GM23248 (cell line): ENCODE measurements at regions not wholly inside any gene's neighbourhood (a gene's known extent, or its start where the extent isn't known, plus 50 kb on each side); places are given as distances from the start of the nearest gene placed in this dataset.
A peak's percentile ranks its signal among the peaks of the same experiment; 100 is the strongest.

Source experiments
- DNase-seq: peaks from one replicate; pipeline ENCODE4 v3.0.0-alpha.2; 2015
- H2AFZ ChIP-seq: fragments of 200-600 bp; sonication (generic); 2 replicates; pipeline ENCODE4 v1.6.1; 2016; ENCODE audit warnings: antibody characterized with exemption
- H3F3A ChIP-seq: fragments of 200-600 bp; sonication (generic); 2 replicates; pipeline ENCODE4 v1.6.1; 2016; ENCODE audit warnings: mild to moderate bottlenecking, antibody characterized with exemption, mixed run types; ENCODE audit not compliant: insufficient read depth
- H3K27ac ChIP-seq: fragments of 200-600 bp; sonication (generic); 2 replicates; pipeline ENCODE4 v1.5.1; 2016; ENCODE audit warnings: mild to moderate bottlenecking
- H3K27me3 ChIP-seq: fragments of 200-600 bp; sonication (generic); replicated peaks from 2 replicates; pipeline ENCODE4 v1.6.1; 2016; ENCODE audit warnings: mild to moderate bottlenecking; ENCODE audit not compliant: insufficient read depth
- H3K36me3 ChIP-seq: fragments of 200-600 bp; sonication (generic); 2 replicates; pipeline ENCODE4 v1.6.1; 2016; ENCODE audit warnings: low read depth, mild to moderate bottlenecking
- H3K4me1 ChIP-seq: fragments of 200-600 bp; sonication (generic); 2 replicates; pipeline ENCODE4 v1.6.1; 2016; ENCODE audit warnings: mild to moderate bottlenecking; ENCODE audit not compliant: insufficient read depth
- H3K4me2 ChIP-seq: fragments of 200-600 bp; sonication (generic); one replicate; pipeline ENCODE4 v1.6.1; 2016; ENCODE audit warnings: mild to moderate bottlenecking; ENCODE audit not compliant: unreplicated experiment
- H3K4me3 ChIP-seq: fragments of 200-600 bp; sonication (generic); 2 replicates; pipeline ENCODE4 v1.5.1; 2016; ENCODE audit warnings: mild to moderate bottlenecking
- H3K79me2 ChIP-seq: fragments of 200-600 bp; sonication (generic); 2 replicates; pipeline ENCODE4 v1.6.1; 2016; ENCODE audit warnings: mild to moderate bottlenecking; ENCODE audit not compliant: insufficient read depth
- H3K9ac ChIP-seq: fragments of 200-600 bp; sonication (generic); 2 replicates; pipeline ENCODE4 v1.6.1; 2016; ENCODE audit warnings: mild to moderate bottlenecking
- H3K9me2 ChIP-seq: fragments of 200-600 bp; sonication (generic); 2 replicates; pipeline ENCODE4 v1.6.1; 2016; ENCODE audit warnings: mixed run types, mild to moderate bottlenecking, moderate library complexity; ENCODE audit not compliant: insufficient read depth
- H3K9me3 ChIP-seq: fragments of 200-600 bp; sonication (generic); one replicate; pipeline ENCODE4 v1.6.1; 2017; ENCODE audit warnings: low read depth
- H4K20me1 ChIP-seq: fragments of 200-600 bp; sonication (generic); 2 replicates; pipeline ENCODE4 v1.6.0; 2016; ENCODE audit not compliant: insufficient read depth
- EZH2 ChIP-seq: fragments of 200-600 bp; sonication (generic); IDR thresholded peaks from 2 replicates; pipeline ENCODE4 v1.6.1; 2018; ENCODE audit warnings: antibody characterized with exemption, mild to moderate bottlenecking; ENCODE audit not compliant: insufficient read depth, poor library complexity, severe bottlenecking
- EZH2phosphoT487 ChIP-seq: fragments of 200-600 bp; sonication (generic); IDR thresholded peaks from 2 replicates; pipeline ENCODE4 v1.6.1; 2018; ENCODE audit warnings: antibody characterized with exemption, moderate library complexity, mild to moderate bottlenecking, low read depth; ENCODE audit not compliant: insufficient read depth
- WGBS, 2 experiments: methylation state at CpG; one replicate each; pipeline ENCODE4 v1.1.6; 2015 to 2017; ENCODE audit warnings: low lambda C conversion rate in 2 of 2, low coverage in 1 of 2; ENCODE audit errors: missing lambda C conversion rate in 2 of 2; 5-methylcytosine and 5-hydroxymethylcytosine counted together
- in situ Hi-C: fragments of 300-500 bp; cut with MboI; formaldehyde crosslinking; loops from 2 replicates; pipeline ENCODE4 v1.15.0; 2020

DNA sequence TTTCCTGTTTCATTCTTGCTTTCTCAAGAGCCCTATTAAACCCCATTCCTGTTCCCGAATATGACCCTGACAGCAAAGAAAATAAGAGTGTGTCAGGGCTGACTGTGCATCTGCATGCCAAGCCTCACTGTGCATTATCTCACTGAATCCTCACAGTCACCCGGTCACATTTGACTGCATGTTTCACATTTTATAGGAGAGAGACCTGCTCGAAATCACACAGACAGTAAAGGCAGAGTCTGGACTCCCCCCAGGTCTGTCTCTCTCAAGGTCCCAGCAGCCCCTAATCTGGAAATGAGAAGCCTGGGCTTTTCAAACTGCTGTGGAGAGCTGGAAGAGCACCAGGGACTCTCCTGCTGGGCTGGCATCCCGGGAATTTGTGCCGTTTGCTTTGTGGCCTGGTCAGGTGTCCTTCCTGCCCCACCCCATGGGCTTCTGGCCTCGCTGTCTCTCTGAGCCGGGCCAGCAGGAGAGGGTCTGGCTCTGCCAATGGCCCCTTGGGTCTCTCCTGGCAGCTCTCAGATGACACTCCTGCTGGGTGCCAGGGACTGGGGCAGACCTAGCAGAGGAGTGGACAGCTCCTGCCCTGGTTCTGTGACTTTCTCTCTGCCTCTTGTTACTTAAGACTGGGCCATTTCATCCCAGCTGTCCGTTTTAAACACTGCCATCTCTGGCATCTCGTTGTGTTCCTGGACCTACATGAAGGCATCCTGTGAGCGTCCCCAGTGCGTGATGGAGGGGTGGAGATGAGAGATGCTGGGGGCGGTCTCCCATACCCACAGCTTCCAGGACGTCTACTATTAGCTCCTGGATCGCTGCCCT is 173.6 kb downstream of the ARHGAP12 start:
- Histone ChIP-seq H3K36me3 (no peaks in the 10 kb centered on the region), H2AFZ (peak overlapping the region; percentile 23; the same call in 1 of the 2 replicates), H3K4me3 (peak overlapping the region; percentile 8; the same call in 1 of the 2 replicates), H4K20me1 (no peaks in the 10 kb centered on the region), H3K9me3 (no peaks in the 10 kb centered on the region), H3K79me2 (no peaks in the 10 kb centered on the region), H3K4me1 (peaks cover 48% of the 10 kb centered on the region), H3K9ac (peak overlapping the region; percentile 30), H3K27me3 (no peaks in the 10 kb centered on the region), H3K9me2 (no peaks in the 10 kb centered on the region), H3F3A (peaks cover 57% of the 10 kb centered on the region), H3K27ac (peak overlapping the region; percentile 70), H3K4me2 (peak overlapping the region; percentile 28)
- in situ Hi-C loops, result no loop called here
- 17 to 18% methylated on average over 14 of the region's 14 CpGs for WGBS, 2 experiments
- peak; percentile 83 for DNase-seq
- TF ChIP-seq EZH2phosphoT487, result no peak
- no peak for TF ChIP-seq EZH2

DNA sequence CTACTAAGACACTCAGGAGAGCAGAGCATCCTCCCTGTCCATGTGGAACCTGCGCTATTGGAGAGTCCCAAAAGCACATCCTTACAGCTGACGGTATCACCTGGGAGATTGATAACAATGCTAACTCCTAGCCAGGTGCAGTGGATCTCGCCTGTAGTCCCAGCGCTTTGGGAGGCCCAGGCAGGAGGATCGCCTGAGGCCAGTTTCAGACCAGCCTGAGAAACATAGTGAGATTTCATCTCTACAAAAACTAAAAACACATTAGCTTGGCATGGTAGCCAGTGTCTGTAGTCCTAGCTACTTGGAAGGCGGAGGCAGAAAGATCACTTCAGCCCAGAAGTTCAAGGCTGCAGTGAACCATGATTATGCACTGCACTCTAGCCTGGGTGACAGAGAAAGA is 174.9 kb downstream of the ARHGAP12 start:
- H3K4me1 ChIP-seq, result peaks cover 56% of the 10 kb centered on the region
- 99 to 100% methylated on average over 6 of the region's 6 CpGs for whole genome bisulfite sequencing, 2 experiments
- no peaks in the 10 kb centered on the region for H3K9me3 ChIP-seq
- TF ChIP-seq EZH2 (no peak), EZH2phosphoT487 (no peak)
- no peak overlapping the region for H3K4me2 ChIP-seq
- no peak overlapping the region for H3K27ac ChIP-seq
- in situ Hi-C loops, result no loop called here
- H3K36me3 ChIP-seq, result no peaks in the 10 kb centered on the region
- H4K20me1 ChIP-seq, result no peaks in the 10 kb centered on the region
- no peak overlapping the region for H3K9ac ChIP-seq
- no peak for DNase-seq
- H3K9me2 ChIP-seq, result no peaks in the 10 kb centered on the region
- no peak overlapping the region for H3K4me3 ChIP-seq
- peaks cover 62% of the 10 kb centered on the region for H3F3A ChIP-seq
- H2AFZ ChIP-seq, result no peak overlapping the region
- no peaks in the 10 kb centered on the region for H3K27me3 ChIP-seq
- H3K79me2 ChIP-seq, result no peaks in the 10 kb centered on the region

- Histone ChIP-seq H3F3A (peaks cover 49% of the 10 kb centered on the region), H3K27me3 (no peaks in the 10 kb centered on the region), H3K4me2 (no peak overlapping the region), H3K9me3 (no peaks in the 10 kb centered on the region), H3K4me1 (peaks cover 42% of the 10 kb centered on the region), H3K27ac (no peak overlapping the region), H3K9me2 (no peaks in the 10 kb centered on the region), H4K20me1 (no peaks in the 10 kb centered on the region), H2AFZ (no peak overlapping the region), H3K79me2 (no peaks in the 10 kb centered on the region), H3K4me3 (no peak overlapping the region), H3K9ac (no peak overlapping the region), H3K36me3 (no peaks in the 10 kb centered on the region)
- no peak for DNase-seq
- WGBS, 2 experiments, result 93 to 100% methylated on average over 1 of the region's 1 CpG
- in situ Hi-C loops, result no loop called here
- TF ChIP-seq EZH2, result no peak
- no peak for TF ChIP-seq EZH2phosphoT487
Observed at GRCh38 chr10:31752170-31752569, 176.5 kb downstream of the ARHGAP12 start.

DNA sequence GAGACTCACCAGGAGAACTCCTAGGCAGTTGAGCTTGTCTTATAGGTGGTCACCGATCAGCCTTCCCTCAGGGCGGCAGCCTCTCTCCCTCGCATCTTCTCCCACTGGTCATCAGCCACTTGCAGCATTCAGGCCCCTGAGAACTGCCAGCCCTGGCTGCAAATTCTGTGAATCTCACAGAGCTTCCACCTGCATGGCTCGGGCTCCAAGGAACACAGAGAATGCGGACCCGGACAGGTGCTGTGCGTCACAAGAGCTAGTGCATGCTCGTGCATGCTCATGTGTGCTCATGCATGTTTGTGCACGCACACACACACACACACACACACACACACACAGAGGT is 176.9 kb downstream of the ARHGAP12 start:
- no peaks in the 10 kb centered on the region for H4K20me1 ChIP-seq
- H3F3A ChIP-seq, result peaks cover 44% of the 10 kb centered on the region
- no peak for DNase-seq
- no peaks in the 10 kb centered on the region for H3K9me2 ChIP-seq
- H3K4me2 ChIP-seq, result no peak overlapping the region
- peaks cover 42% of the 10 kb centered on the region for H3K4me1 ChIP-seq
- no peaks in the 10 kb centered on the region for H3K36me3 ChIP-seq
- no peaks in the 10 kb centered on the region for H3K27me3 ChIP-seq
- no peaks in the 10 kb centered on the region for H3K79me2 ChIP-seq
- in situ Hi-C loops, result no loop called here
- no peaks in the 10 kb centered on the region for H3K9me3 ChIP-seq
- no peak overlapping the region for H3K27ac ChIP-seq
- H3K4me3 ChIP-seq, result no peak overlapping the region
- TF ChIP-seq EZH2, result no peak
- no peak for TF ChIP-seq EZH2phosphoT487
- H2AFZ ChIP-seq, result no peak overlapping the region
- WGBS, 2 experiments, result 84 to 86% methylated on average over 9 of the region's 9 CpGs
- H3K9ac ChIP-seq, result no peak overlapping the region
